GM18870 (cell line): ENCODE measurements at regions not wholly inside any gene's neighbourhood (a gene's known extent, or its start where the extent isn't known, plus 50 kb on each side); places are given as distances from the start of the nearest gene placed in this dataset.

Source experiments
- ATAC-seq: cut with Tn5 transposase; IDR thresholded peaks from one replicate; pipeline ENCODE4 v1.9.1; 2021; ENCODE audit warnings: moderate library complexity; ENCODE audit not compliant: unreplicated experiment

- ATAC-seq = no peak
These were observed 215.5 kb downstream of the IRX1 start for GRCh38 chr5:3811116-3811515.

- ATAC-seq = no peak
These were observed 223.0 kb downstream of the IRX1 start for GRCh38 chr5:3818624-3819023.

GRCh38 chr5:3825531-3826451 lies 230.2 kb downstream of the IRX1 start:
- no peak for ATAC-seq

GRCh38 chr5:3827624-3828023 lies 232.0 kb downstream of the IRX1 start:
- no peak for ATAC-seq

GRCh38 chr5:3828761-3829160 lies 233.1 kb downstream of the IRX1 start:
- ATAC-seq = no peak

GRCh38 chr5:3833566-3833965 lies 237.9 kb downstream of the IRX1 start:
- no peak for ATAC-seq

GRCh38 chr5:3835811-3836210 lies 240.2 kb downstream of the IRX1 start:
- no peak for ATAC-seq

GRCh38 chr5:3836528-3836927 lies 240.9 kb downstream of the IRX1 start:
- ATAC-seq = no peak

- ATAC-seq = no peak
These were observed 241.9 kb downstream of the IRX1 start for GRCh38 chr5:3837506-3837905.

- ATAC-seq = no peak
These were observed 243.5 kb downstream of the IRX1 start for GRCh38 chr5:3839151-3839550.

- no peak for ATAC-seq
These were observed 247.0 kb downstream of the IRX1 start for GRCh38 chr5:3842591-3842990.

- ATAC-seq = no peak
These were observed 248.1 kb downstream of the IRX1 start for GRCh38 chr5:3843706-3844105.

GRCh38 chr5:3844266-3844665 lies 248.6 kb downstream of the IRX1 start:
- ATAC-seq = no peak

- ATAC-seq = no peak
These were observed 249.6 kb downstream of the IRX1 start for GRCh38 chr5:3845230-3845629.

GRCh38 chr5:3852161-3852916 lies 256.7 kb downstream of the IRX1 start:
- no peak for ATAC-seq

GRCh38 chr5:3853362-3853761 lies 257.7 kb downstream of the IRX1 start:
- ATAC-seq = no peak

- no peak for ATAC-seq
These were observed 258.7 kb downstream of the IRX1 start for GRCh38 chr5:3854188-3854821.

GRCh38 chr5:3856036-3856435 lies 260.4 kb downstream of the IRX1 start:
- no peak for ATAC-seq

- ATAC-seq = no peak
These were observed 262.9 kb downstream of the IRX1 start for GRCh38 chr5:3858524-3858923.

- no peak for ATAC-seq
These were observed 267.3 kb downstream of the IRX1 start for GRCh38 chr5:3862906-3863305.

GRCh38 chr5:3875144-3875543 lies 279.5 kb downstream of the IRX1 start:
- ATAC-seq = no peak

GRCh38 chr5:3878267-3878666 lies 282.6 kb downstream of the IRX1 start:
- ATAC-seq = no peak
